WTC11 (cell line): ENCODE measurements at regions not wholly inside any gene's neighbourhood (a gene's known extent, or its start where the extent isn't known, plus 50 kb on each side); places are given as distances from the start of the nearest gene placed in this dataset.

Experiments used
- ATAC-seq: fragments of 200-7000 bp; cut with Tn5 transposase; 2 replicates; pipeline ENCODE4 v1.10.0; 2021; ENCODE audit warnings: mild to moderate bottlenecking, moderate library complexity
- CTCF ChIA-PET: fragments of 300-600 bp; sonication (Branson Sonifier 250); formaldehyde crosslinking; loops from one replicate; lab custom pipeline; 2021; ENCODE audit warnings: antibody characterized with exemption; lab: Charles Lee
- POLR2A ChIA-PET: fragments of 350-600 bp; sonication (Branson Sonifier 250); formaldehyde crosslinking; loops from one replicate; lab custom pipeline; 2021; ENCODE audit warnings: antibody characterized with exemption; lab: Charles Lee
- DNase-seq: peaks from one replicate; pipeline ENCODE4 v3.0.0; 2021; ENCODE audit warnings: low spot score
- H3K27ac Mint-ChIP-seq: 2 replicates; pipeline ENCODE4 v1.8.0; 2021; ENCODE audit warnings: mixed read lengths
- H3K27me3 Mint-ChIP-seq: 2 replicates; pipeline ENCODE4 v1.8.0; 2021; ENCODE audit warnings: low read depth, mild to moderate bottlenecking, moderate library complexity, mixed read lengths
- H3K36me3 Mint-ChIP-seq: 2 replicates; pipeline ENCODE4 v1.8.0; 2021; ENCODE audit warnings: mixed read lengths
- H3K4me1 Mint-ChIP-seq: 2 replicates; pipeline ENCODE4 v1.8.0; 2022; ENCODE audit warnings: mixed read lengths
- H3K4me3 Mint-ChIP-seq: 2 replicates; pipeline ENCODE4 v1.8.0; 2021; ENCODE audit warnings: mild to moderate bottlenecking, moderate library complexity, mixed read lengths
- H3K9me3 Mint-ChIP-seq: 2 replicates; pipeline ENCODE4 v1.8.0; 2021; ENCODE audit warnings: mixed read lengths
- ATF2 ChIP-seq: sonication (generic); formaldehyde crosslinking; IDR thresholded peaks from 2 replicates; pipeline ENCODE4 v1.8.1; 2022; ENCODE audit warnings: low read depth, missing genetic modification reagents, borderline replicate concordance
- CDX4 ChIP-seq: fragments of 250-450 bp; sonication (Bioruptor Pico); IDR thresholded peaks from 2 replicates; pipeline ENCODE4 v1.9.0; 2021; ENCODE audit warnings: moderate library complexity, mild to moderate bottlenecking, inconsistent platforms, borderline replicate concordance
- CTCF ChIP-seq: fragments of 200-600 bp; IDR thresholded peaks from 2 replicates; pipeline ENCODE4 v1.8.0; 2022; ENCODE audit warnings: antibody characterized with exemption
- FOXP4 ChIP-seq: sonication (generic); formaldehyde crosslinking; IDR thresholded peaks from 2 replicates; pipeline ENCODE4 v1.8.0; 2022; ENCODE audit warnings: mild to moderate bottlenecking, missing genetic modification reagents
- GABPB1 ChIP-seq: sonication (generic); formaldehyde crosslinking; IDR thresholded peaks from 2 replicates; pipeline ENCODE4 v1.8.1; 2023; ENCODE audit warnings: mild to moderate bottlenecking, missing genetic modification reagents
- GTF2I ChIP-seq: fragments of 250-450 bp; sonication (Bioruptor Pico); conservative IDR thresholded peaks from 2 replicates; pipeline ENCODE4 v1.4.0; 2021; ENCODE audit warnings: mild to moderate bottlenecking
- JUN ChIP-seq: sonication (generic); formaldehyde crosslinking; IDR thresholded peaks from 2 replicates; pipeline ENCODE4 v1.8.0; 2023; ENCODE audit warnings: mild to moderate bottlenecking, missing genetic modification reagents
- RELA ChIP-seq: sonication (generic); formaldehyde crosslinking; IDR thresholded peaks from 2 replicates; pipeline ENCODE4 v1.8.1; 2022; ENCODE audit warnings: missing genetic modification reagents, mild to moderate bottlenecking, borderline replicate concordance
- TP53 ChIP-seq: sonication (generic); formaldehyde crosslinking; IDR thresholded peaks from 2 replicates; pipeline ENCODE4 v1.8.1; 2023; ENCODE audit warnings: mild to moderate bottlenecking, missing genetic modification reagents
- ZNF281 ChIP-seq: sonication (generic); formaldehyde crosslinking; IDR thresholded peaks from 2 replicates; pipeline ENCODE4 v1.8.0; 2023; ENCODE audit warnings: mild to moderate bottlenecking, missing genetic modification reagents
- ZNF416 ChIP-seq: fragments of 250-450 bp; sonication (Bioruptor Pico); IDR thresholded peaks from 2 replicates; pipeline ENCODE4 v1.9.0; 2021; ENCODE audit warnings: mild to moderate bottlenecking, inconsistent platforms
- ZNF425 ChIP-seq: fragments of 250-450 bp; sonication (Bioruptor Pico); conservative IDR thresholded peaks from 2 replicates; pipeline ENCODE4 v1.9.0; 2021; ENCODE audit warnings: mild to moderate bottlenecking
- ZNF512 ChIP-seq: sonication (generic); formaldehyde crosslinking; IDR thresholded peaks from 2 replicates; pipeline ENCODE4 v1.8.1; 2022; ENCODE audit warnings: missing genetic modification reagents, borderline replicate concordance
- ZNF671 ChIP-seq: fragments of 250-450 bp; sonication (Bioruptor Pico); IDR thresholded peaks from 2 replicates; pipeline ENCODE4 v1.8.0; 2021; ENCODE audit warnings: mild to moderate bottlenecking
- ZSCAN18 ChIP-seq: fragments of 250-450 bp; sonication (Bioruptor Pico); IDR thresholded peaks from 2 replicates; pipeline ENCODE4 v2.1.2; 2022; ENCODE audit warnings: mild to moderate bottlenecking, moderate library complexity

- TF ChIP-seq ZNF281 (CRISPR knock-in tag) (no peak), RELA (CRISPR knock-in tag) (no peak), TP53 (CRISPR knock-in tag) (no peak), ZNF425 (CRISPR knock-in tag) (no peak), ZNF512 (CRISPR knock-in tag) (no peak), ZSCAN18 (no peak), ATF2 (CRISPR knock-in tag) (no peak), CDX4 (CRISPR knock-in tag) (no peak)
These were observed 628.6 kb upstream of the CCDC54 start (continued) for GRCh38 chr3:106748472-106749262.

- Mint-ChIP-seq H3K4me1 (peaks cover 29% of the 10 kb centered on the region), H3K27ac (no peak overlapping the region), H3K9me3 (peaks cover 13% of the 10 kb centered on the region), H3K4me3 (no peak overlapping the region), H3K36me3 (peaks cover 7% of the 10 kb centered on the region), H3K27me3 (no peaks in the 10 kb centered on the region)
- CTCF ChIA-PET, result no interaction called here
- ATAC-seq, result no peak
- TF ChIP-seq JUN (CRISPR knock-in tag), result no peak
- no peak for TF ChIP-seq ZNF671
- DNase-seq, result no peak
- POLR2A ChIA-PET, result no interaction called here
These were observed 627.1 kb upstream of the CCDC54 start for GRCh38 chr3:106750092-106750491.

GRCh38 chr3:106755336-106755735 is 621.9 kb upstream of the CCDC54 start:
- H3K4me3 Mint-ChIP-seq, result no peak overlapping the region
- H3K36me3 Mint-ChIP-seq, result peaks cover 20% of the 10 kb centered on the region
- TF ChIP-seq GTF2I (CRISPR knock-in tag) (peak; percentile 82; the same call in 1 of the 2 replicates), GABPB1 (no peak), FOXP4 (no peak), CTCF (no peak), ZNF416 (CRISPR knock-in tag) (no peak)
- H3K9me3 Mint-ChIP-seq, result peaks cover 45% of the 10 kb centered on the region
- no peak for ATAC-seq
- POLR2A ChIA-PET, result no interaction called here
- H3K27me3 Mint-ChIP-seq, result no peaks in the 10 kb centered on the region
- no peak for DNase-seq
- H3K27ac Mint-ChIP-seq, result no peak overlapping the region
- CTCF ChIA-PET, result no interaction called here
- H3K4me1 Mint-ChIP-seq, result no peaks in the 10 kb centered on the region
